ENCODE measurements at regions not wholly inside any gene's neighbourhood (a gene's known extent, or its start where the extent isn't known, plus 50 kb on each side); places are given as distances from the start of the nearest gene placed in this dataset.
"Not testable (repeated sequence)": the region's sequence is repeated elsewhere in the genome, so short reads cannot be mapped to it uniquely, and the experiment has no call there.

DNA sequence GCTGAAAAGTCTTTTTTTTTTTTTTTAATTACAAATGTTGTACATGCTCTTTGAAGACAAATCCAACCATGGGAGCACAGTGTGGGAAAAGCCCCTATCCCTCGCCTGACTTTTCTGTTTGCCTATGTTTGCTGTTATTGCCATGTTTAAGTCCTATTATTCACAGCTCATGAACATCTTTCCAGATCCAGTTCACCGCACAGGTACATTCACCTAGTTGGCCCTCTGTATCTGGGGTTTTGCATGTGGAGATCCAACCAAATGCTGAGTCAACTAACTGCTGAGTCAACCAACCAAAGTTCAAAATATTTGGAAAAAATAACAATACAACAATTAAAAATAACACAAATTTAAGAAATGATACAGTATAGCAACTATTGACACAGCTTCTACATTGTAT, 100.1 kb upstream of the CLNK start:
- TF ChIP-seq, protein P1, sequence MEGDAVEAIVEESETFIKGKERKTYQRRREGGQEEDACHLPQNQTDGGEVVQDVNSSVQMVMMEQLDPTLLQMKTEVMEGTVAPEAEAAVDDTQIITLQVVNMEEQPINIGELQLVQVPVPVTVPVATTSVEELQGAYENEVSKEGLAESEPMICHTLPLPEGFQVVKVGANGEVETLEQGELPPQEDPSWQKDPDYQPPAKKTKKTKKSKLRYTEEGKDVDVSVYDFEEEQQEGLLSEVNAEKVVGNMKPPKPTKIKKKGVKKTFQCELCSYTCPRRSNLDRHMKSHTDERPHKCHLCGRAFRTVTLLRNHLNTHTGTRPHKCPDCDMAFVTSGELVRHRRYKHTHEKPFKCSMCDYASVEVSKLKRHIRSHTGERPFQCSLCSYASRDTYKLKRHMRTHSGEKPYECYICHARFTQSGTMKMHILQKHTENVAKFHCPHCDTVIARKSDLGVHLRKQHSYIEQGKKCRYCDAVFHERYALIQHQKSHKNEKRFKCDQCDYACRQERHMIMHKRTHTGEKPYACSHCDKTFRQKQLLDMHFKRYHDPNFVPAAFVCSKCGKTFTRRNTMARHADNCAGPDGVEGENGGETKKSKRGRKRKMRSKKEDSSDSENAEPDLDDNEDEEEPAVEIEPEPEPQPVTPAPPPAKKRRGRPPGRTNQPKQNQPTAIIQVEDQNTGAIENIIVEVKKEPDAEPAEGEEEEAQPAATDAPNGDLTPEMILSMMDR (IDR thresholded peaks at IDR 0.05), result no peak
- TF ChIP-seq POLR2AphosphoS5 (IDR thresholded peaks at IDR 0.05), result no peak
- no peak for TF ChIP-seq POLR2A (IDR thresholded peaks at IDR 0.05; ENCODE audit: low read depth)
- TF ChIP-seq EP300 (IDR thresholded peaks at IDR 0.05), result no peak
- Histone ChIP-seq H3K4me1 (peaks cover 0 to 9% (median 3%) of the 10 kb centered on the region in 4 donors), H3K27me3 (no peaks in the 10 kb centered on the region), H3K27ac (replicated peaks in 1 of 4) (no peak overlapping the region), H3K9me3 (no peaks in the 10 kb centered on the region), H3K4me3 (no peak overlapping the region), H3K36me3 (no peaks in the 10 kb centered on the region)
- intact Hi-C loops (cut with DNase I), result no loop called here
- 95% methylated on average over 2 of the region's 2 CpGs for WGBS
- no peak for DNase-seq (ENCODE audit: extremely low spot score)

DNA sequence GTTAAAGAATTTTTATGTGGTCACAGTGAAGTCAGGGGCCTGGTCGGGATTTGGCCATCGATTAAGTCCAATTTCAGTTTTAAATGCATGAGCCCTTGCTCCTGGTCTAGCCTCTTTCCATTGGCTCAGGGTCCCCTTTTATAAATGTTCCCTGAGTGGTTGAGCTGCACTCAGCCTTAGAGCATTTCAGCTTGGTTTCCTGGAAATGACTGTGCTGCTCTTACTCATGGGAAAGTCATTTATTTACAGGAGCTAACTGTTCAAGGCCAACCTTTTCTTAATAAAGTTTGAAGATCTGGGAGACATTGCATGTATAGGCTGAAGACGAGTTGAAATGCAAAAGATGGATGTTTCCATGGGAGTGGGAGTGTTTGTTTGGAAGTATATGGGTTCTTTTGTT, 98.8 kb upstream of the CLNK start:
- no peaks in the 10 kb centered on the region for H3K9me3 ChIP-seq
- peaks cover 0 to 9% (median 3%) of the 10 kb centered on the region in 4 donors for H3K4me1 ChIP-seq
- TF ChIP-seq POLR2A (IDR thresholded peaks at IDR 0.05; ENCODE audit: low read depth) (no peak), POLR2AphosphoS5 (IDR thresholded peaks at IDR 0.05) (no peak), EP300 (IDR thresholded peaks at IDR 0.05) (no peak)
- TF ChIP-seq, protein P1 (IDR thresholded peaks at IDR 0.05), result no peak
- H3K27ac ChIP-seq (replicated peaks in 1 of 4), result no peak overlapping the region
- no peaks in the 10 kb centered on the region for H3K27me3 ChIP-seq
- no peaks in the 10 kb centered on the region for H3K36me3 ChIP-seq
- 58% methylated on average over 3 of the region's 3 CpGs for WGBS
- DNase-seq (ENCODE audit: extremely low spot score), result no peak
- intact Hi-C loops (cut with DNase I), result no loop called here
- H3K4me3 ChIP-seq, result no peak overlapping the region

DNA sequence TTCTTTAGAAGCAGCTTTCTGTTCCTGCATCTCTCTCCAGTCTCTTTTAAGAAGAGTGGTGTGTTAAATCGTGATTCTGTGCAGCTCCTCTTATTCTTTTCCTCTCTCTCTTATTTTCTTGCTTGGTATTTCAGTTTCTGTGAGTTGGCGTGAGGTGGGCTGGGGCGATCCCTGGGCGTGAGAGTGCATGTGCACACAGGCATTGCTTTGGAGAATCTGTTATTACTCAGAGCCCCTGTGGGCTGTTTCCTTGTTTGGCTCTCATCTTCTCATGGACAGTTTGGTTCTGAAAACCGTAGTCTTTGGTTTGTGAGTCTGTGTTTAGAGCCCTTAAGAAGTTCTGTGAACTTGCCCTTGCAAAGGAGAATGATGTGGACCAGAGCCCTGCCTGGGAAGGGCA, 97.2 kb upstream of the CLNK start:
- TF ChIP-seq EP300 (IDR thresholded peaks at IDR 0.05), result no peak
- WGBS, result 86% methylated on average over 5 of the region's 5 CpGs
- no peak for DNase-seq (ENCODE audit: extremely low spot score)
- Histone ChIP-seq H3K9me3 (no peaks in the 10 kb centered on the region), H3K27me3 (no peaks in the 10 kb centered on the region), H3K27ac (replicated peaks in 1 of 4) (no peak overlapping the region), H3K4me3 (no peak overlapping the region), H3K36me3 (no peaks in the 10 kb centered on the region), H3K4me1 (peaks cover 0 to 9% (median 3%) of the 10 kb centered on the region in 4 donors)
- intact Hi-C loops (cut with DNase I), result no loop called here

DNA sequence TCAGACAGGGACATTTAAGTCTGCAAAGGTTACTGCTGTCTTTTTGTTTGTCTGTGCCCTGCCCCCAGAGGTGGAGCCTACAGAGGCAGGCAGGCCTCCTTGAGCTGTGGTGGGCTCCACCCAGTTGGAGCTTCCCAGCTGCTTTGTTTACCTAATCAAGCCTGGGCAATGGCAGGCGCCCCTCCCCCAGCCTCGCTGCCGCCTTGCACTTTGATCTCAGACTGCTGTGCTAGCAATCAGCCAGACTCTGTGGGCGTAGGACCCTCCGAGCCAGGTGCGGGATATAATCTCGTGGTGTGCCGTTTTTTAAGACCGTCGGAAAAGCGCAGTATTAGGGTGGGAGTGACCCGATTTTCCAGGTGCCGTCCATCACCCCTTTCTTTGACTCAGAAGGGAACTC, 96.2 kb upstream of the CLNK start:
- H3K9me3 ChIP-seq; H3K36me3 ChIP-seq; H3K27ac ChIP-seq (replicated peaks in 1 of 4); H3K4me3 ChIP-seq; DNase-seq (ENCODE audit: extremely low spot score); H3K27me3 ChIP-seq; H3K4me1 ChIP-seq; intact Hi-C loops (cut with DNase I): not testable (repeated sequence)
- whole genome bisulfite sequencing, result 83% methylated on average over 1 of the region's 13 CpGs

DNA sequence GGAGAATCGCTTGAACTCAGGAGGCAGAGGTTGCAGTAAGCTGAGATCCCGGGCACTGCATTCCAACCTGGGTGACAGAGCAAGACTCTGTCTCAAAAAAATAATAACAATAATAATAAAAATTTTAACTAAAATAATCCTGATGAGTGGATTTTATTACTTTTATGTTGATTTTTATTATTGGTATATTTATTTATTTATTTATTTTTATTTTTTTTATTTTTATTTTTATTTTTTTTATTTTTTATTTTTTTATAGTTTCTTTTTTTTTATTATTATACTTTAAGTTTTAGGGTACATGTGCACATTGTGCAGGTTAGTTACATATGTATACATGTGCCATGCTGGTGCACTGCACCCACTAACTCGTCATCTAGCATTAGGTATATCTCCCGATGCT, 90.6 kb upstream of the CLNK start:
- H3K9me3 ChIP-seq; H3K4me1 ChIP-seq; H3K4me3 ChIP-seq; H3K27ac ChIP-seq (replicated peaks in 1 of 4); H3K27me3 ChIP-seq; H3K36me3 ChIP-seq; DNase-seq (ENCODE audit: extremely low spot score); intact Hi-C loops (cut with DNase I): not testable (repeated sequence)
- 97% methylated on average over 3 of the region's 4 CpGs for WGBS

DNA sequence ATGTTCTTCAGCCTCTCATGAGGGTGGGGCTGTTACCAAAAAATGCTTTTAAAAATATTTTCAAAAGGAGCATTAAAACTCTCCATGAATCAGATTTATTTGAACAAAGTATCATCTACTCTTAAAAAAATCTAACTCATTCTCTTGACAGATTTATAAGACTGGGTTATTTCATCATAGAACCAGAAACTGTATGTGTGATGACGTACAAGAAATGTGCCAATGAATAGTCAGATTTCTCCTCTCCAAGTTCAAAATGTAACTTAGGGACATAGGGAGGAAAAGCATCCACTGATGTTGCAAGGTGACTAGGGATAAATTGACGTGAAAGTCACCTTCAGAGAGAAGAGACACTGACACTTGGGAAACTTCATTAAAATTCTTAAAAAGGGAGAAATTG, 89.1 kb upstream of the CLNK start:
- Histone ChIP-seq H3K27me3 (no peaks in the 10 kb centered on the region), H3K4me1 (no peaks in the 10 kb centered on the region), H3K4me3 (no peak overlapping the region), H3K27ac (replicated peaks in 1 of 4) (no peak overlapping the region), H3K36me3 (no peaks in the 10 kb centered on the region), H3K9me3 (no peaks in the 10 kb centered on the region)
- no peak for DNase-seq (ENCODE audit: extremely low spot score)
- WGBS, result 89% methylated on average over 2 of the region's 2 CpGs
- intact Hi-C loops (cut with DNase I), result no loop called here
- TF ChIP-seq POLR2A (IDR thresholded peaks at IDR 0.05; ENCODE audit: low read depth) (no peak), EP300 (IDR thresholded peaks at IDR 0.05) (no peak), POLR2AphosphoS5 (IDR thresholded peaks at IDR 0.05) (no peak)
- TF ChIP-seq, protein P1 (IDR thresholded peaks at IDR 0.05), result no peak
